ENCODE measurements at regions not wholly inside any gene's neighbourhood (a gene's known extent, or its start where the extent isn't known, plus 50 kb on each side); places are given as distances from the start of the nearest gene placed in this dataset.

- FAIRE-seq = no peak
- no peaks in the 10 kb centered on the region for H3K79me2 ChIP-seq (ENCODE audit: control insufficient read depth, insufficient read depth, low read length)
- DNase-seq (ENCODE audit: low read depth, low spot score) = no peak
These were observed 82.1 kb upstream of the BANK1 start for GRCh38 chr4:101708293-101709039.

GRCh38 chr4:101707596-101707995 is 82.9 kb upstream of the BANK1 start:
- DNase-seq (ENCODE audit: low read depth, low spot score) = no peak
- Histone ChIP-seq H3K79me2 (ENCODE audit: control insufficient read depth, insufficient read depth, low read length) (no peaks in the 10 kb centered on the region), H3K4me2 (ENCODE audit: control insufficient read depth, extremely low read depth, insufficient read depth, low read depth, low read length) (no peak overlapping the region), H3K4me3 (ENCODE audit: control insufficient read depth in 2 of 3, extremely low read depth in 1 of 3, insufficient read depth in 2 of 3, low read depth in 1 of 3, low read length in 3 of 3) (no peak overlapping the region), H3K4me1 (ENCODE audit: control insufficient read depth, extremely low read depth, insufficient read depth, low read length) (no peaks in the 10 kb centered on the region), H2AFZ (ENCODE audit: control insufficient read depth, low read length) (no peak overlapping the region), H3K9me1 (ENCODE audit: control insufficient read depth, extremely low read depth, insufficient read depth, low read length) (no peaks in the 10 kb centered on the region), H3K27ac (ENCODE audit: control insufficient read depth, insufficient read depth, low read length) (no peak overlapping the region), H3K9ac (ENCODE audit: control insufficient read depth, extremely low read depth, insufficient read depth, low read length) (no peak overlapping the region), H4K20me1 (ENCODE audit: control insufficient read depth, extremely low read depth, insufficient read depth, low read length) (no peaks in the 10 kb centered on the region), H3K36me3 (ENCODE audit: control insufficient read depth in 2 of 2, extremely low read depth in 1 of 2, insufficient read depth in 2 of 2, low read length in 2 of 2) (no peaks in the 10 kb centered on the region), H3K27me3 (ENCODE audit: control insufficient read depth, extremely low read depth, insufficient read depth, low read length) (no peaks in the 10 kb centered on the region), H3K9me3 (ENCODE audit: control insufficient read depth, low read depth, low read length) (no peaks in the 10 kb centered on the region)
- FAIRE-seq = no peak
- TF ChIP-seq CTCF (optimal IDR thresholded peaks at IDR 0.05 in 1 of 3, IDR thresholded peaks at IDR 0.05 in 1 of 3, conservative IDR thresholded peaks at IDR 0.05 in 1 of 3; ENCODE audit: extremely low read depth in 1 of 3, insufficient read depth in 2 of 3, low read length in 3 of 3) = no peak
- TF ChIP-seq EZH2 (IDR thresholded peaks at IDR 0.05; ENCODE audit: low read length) = no peak
- dilution Hi-C loops (cut with MboI; ENCODE audit: extremely low pct_ligation_motif_present, low sequenced_read_pairs) = no loop called here

More at GRCh38 chr4:101708293-101709039, 82.1 kb upstream of the BANK1 start:
- H3K9ac ChIP-seq (ENCODE audit: control insufficient read depth, extremely low read depth, insufficient read depth, low read length) = no peak overlapping the region
- no peak overlapping the region for H2AFZ ChIP-seq (ENCODE audit: control insufficient read depth, low read length)
- H3K9me3 ChIP-seq (ENCODE audit: control insufficient read depth, low read depth, low read length) = no peaks in the 10 kb centered on the region
- H4K20me1 ChIP-seq (ENCODE audit: control insufficient read depth, extremely low read depth, insufficient read depth, low read length) = no peaks in the 10 kb centered on the region
- no peak overlapping the region for H3K4me2 ChIP-seq (ENCODE audit: control insufficient read depth, extremely low read depth, insufficient read depth, low read depth, low read length)
- no peaks in the 10 kb centered on the region for H3K36me3 ChIP-seq (ENCODE audit: control insufficient read depth in 2 of 2, extremely low read depth in 1 of 2, insufficient read depth in 2 of 2, low read length in 2 of 2)
- H3K27ac ChIP-seq (ENCODE audit: control insufficient read depth, insufficient read depth, low read length) = no peak overlapping the region
- H3K4me1 ChIP-seq (ENCODE audit: control insufficient read depth, extremely low read depth, insufficient read depth, low read length) = no peaks in the 10 kb centered on the region
- TF ChIP-seq EZH2 (IDR thresholded peaks at IDR 0.05; ENCODE audit: low read length) = no peak
- TF ChIP-seq CTCF (optimal IDR thresholded peaks at IDR 0.05 in 1 of 3, IDR thresholded peaks at IDR 0.05 in 1 of 3, conservative IDR thresholded peaks at IDR 0.05 in 1 of 3; ENCODE audit: extremely low read depth in 1 of 3, insufficient read depth in 2 of 3, low read length in 3 of 3) = no peak
- no peaks in the 10 kb centered on the region for H3K9me1 ChIP-seq (ENCODE audit: control insufficient read depth, extremely low read depth, insufficient read depth, low read length)
- H3K27me3 ChIP-seq (ENCODE audit: control insufficient read depth, extremely low read depth, insufficient read depth, low read length) = no peaks in the 10 kb centered on the region
- dilution Hi-C loops (cut with MboI; ENCODE audit: extremely low pct_ligation_motif_present, low sequenced_read_pairs) = no loop called here
- no peak overlapping the region for H3K4me3 ChIP-seq (ENCODE audit: control insufficient read depth in 2 of 3, extremely low read depth in 1 of 3, insufficient read depth in 2 of 3, low read depth in 1 of 3, low read length in 3 of 3)
